ENCODE measurements at regions not wholly inside any gene's neighbourhood (a gene's known extent, or its start where the extent isn't known, plus 50 kb on each side); places are given as distances from the start of the nearest gene placed in this dataset.

DNA sequence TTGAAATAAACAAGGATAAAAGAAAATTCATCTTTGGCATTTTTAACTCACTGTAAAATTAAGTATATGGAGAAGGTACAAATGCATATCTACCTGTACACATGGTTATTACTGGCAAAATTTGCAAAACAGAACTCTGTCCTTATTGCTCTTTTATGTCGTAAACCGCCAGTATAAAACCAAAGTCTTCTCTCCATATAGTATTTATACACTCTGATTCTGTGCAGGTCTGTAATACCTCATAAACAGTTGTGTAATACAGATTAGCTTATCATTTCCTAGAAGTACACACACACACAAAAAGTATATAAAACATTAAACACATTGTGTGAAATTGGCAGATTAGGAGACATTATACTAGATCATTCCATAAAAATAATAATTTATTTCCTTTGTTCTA lies 406.6 kb upstream of the ANO3 start:
- TF ChIP-seq POLR2A (IDR thresholded peaks at IDR 0.05; ENCODE audit: low read length) (no peak), GATA1 (IDR thresholded peaks at IDR 0.05; ENCODE audit: low read depth, low read length) (no peak)

All from erythroblast (primary cell).